Lower leg skin (tissue), 3 donors: ENCODE measurements at regions not wholly inside any gene's neighbourhood (a gene's known extent, or its start where the extent isn't known, plus 50 kb on each side); places are given as distances from the start of the nearest gene placed in this dataset.

Experiments used
- CTCF ChIP-seq, 3 donors: fragments of 450-650 bp; IDR thresholded peaks; one replicate each; pipeline ENCODE4 v1.5.1; 2016; ENCODE audit warnings: antibody characterized with exemption in 3 of 3, mild to moderate bottlenecking in 3 of 3, moderate library complexity in 2 of 3
- POLR2A ChIP-seq, 2 donors: fragments of 450-650 bp; IDR thresholded peaks; one replicate each; pipeline ENCODE4 v1.6.1; 2016 to 2017; ENCODE audit warnings: antibody characterized with exemption in 2 of 2, mild to moderate bottlenecking in 1 of 2, moderate library complexity in 1 of 2

DNA sequence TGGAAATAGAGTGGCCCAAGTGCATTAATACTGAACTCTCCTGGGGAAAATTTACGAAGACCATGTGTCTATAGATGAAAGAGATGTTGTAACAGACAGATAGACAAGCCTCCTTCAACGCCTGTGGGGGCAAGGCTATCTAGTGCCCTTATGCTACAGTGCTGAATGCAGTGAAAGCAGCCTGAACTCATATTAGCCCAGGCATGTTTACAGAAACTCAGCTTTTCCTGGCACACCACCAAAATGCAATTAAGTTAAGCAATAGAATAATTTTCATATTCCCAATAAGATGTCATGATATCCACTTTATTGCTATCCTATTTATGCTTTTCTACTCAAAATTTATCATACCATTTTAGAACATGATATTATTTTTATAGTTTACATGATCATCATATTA, 277.0 kb downstream of the DIRAS2 start:
- TF ChIP-seq CTCF (IDR thresholded peaks at IDR 0.05): no peak
- no peak for TF ChIP-seq POLR2A (IDR thresholded peaks at IDR 0.05)
